ENCODE measurements at regions not wholly inside any gene's neighbourhood (a gene's known extent, or its start where the extent isn't known, plus 50 kb on each side); places are given as distances from the start of the nearest gene placed in this dataset.
"Not testable (repeated sequence)": the region's sequence is repeated elsewhere in the genome, so short reads cannot be mapped to it uniquely, and the experiment has no call there.

GRCh38 chr4:67412153-67412712 is 133.1 kb downstream of the CENPC start:
- not testable (repeated sequence) for DNase-seq (ENCODE audit: low read depth); H3K4me3 ChIP-seq (ENCODE audit: low read depth, low read length)

DNA sequence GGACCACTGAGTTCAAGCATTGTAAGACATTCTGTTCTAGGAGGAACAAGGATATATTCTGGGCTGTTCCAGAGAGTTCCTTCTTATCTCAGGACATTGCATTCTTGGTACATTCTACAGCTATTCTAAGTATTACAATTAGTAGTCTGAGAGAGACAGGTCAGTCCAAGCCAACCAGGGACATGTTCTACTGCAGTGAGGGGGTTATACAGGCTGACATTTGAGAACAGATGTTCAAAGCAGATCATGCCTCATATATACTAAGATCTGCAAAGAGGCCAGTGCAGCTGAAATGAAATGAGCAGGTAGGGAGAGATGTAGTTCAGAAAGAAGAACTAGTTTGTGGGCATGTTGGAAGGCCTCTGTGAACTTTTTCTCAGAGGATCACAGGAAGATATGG is 142.0 kb downstream of the CENPC start:
- no peak overlapping the region for H3K4me3 ChIP-seq (ENCODE audit: low read depth, low read length)
- TF ChIP-seq, protein P1, sequence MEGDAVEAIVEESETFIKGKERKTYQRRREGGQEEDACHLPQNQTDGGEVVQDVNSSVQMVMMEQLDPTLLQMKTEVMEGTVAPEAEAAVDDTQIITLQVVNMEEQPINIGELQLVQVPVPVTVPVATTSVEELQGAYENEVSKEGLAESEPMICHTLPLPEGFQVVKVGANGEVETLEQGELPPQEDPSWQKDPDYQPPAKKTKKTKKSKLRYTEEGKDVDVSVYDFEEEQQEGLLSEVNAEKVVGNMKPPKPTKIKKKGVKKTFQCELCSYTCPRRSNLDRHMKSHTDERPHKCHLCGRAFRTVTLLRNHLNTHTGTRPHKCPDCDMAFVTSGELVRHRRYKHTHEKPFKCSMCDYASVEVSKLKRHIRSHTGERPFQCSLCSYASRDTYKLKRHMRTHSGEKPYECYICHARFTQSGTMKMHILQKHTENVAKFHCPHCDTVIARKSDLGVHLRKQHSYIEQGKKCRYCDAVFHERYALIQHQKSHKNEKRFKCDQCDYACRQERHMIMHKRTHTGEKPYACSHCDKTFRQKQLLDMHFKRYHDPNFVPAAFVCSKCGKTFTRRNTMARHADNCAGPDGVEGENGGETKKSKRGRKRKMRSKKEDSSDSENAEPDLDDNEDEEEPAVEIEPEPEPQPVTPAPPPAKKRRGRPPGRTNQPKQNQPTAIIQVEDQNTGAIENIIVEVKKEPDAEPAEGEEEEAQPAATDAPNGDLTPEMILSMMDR (IDR thresholded peaks at IDR 0.05; ENCODE audit: insufficient read depth, low read length) = no peak
- DNase-seq (ENCODE audit: low read depth) = no peak

GRCh38 chr4:67401902-67402301 is 143.4 kb downstream of the CENPC start:
- TF ChIP-seq, protein P1 (IDR thresholded peaks at IDR 0.05; ENCODE audit: insufficient read depth, low read length) = no peak
- H3K4me3 ChIP-seq (ENCODE audit: low read depth, low read length) = no peak overlapping the region
- DNase-seq (ENCODE audit: low read depth) = no peak

GRCh38 chr4:67397931-67398330 is 147.4 kb downstream of the CENPC start:
- H3K4me3 ChIP-seq (ENCODE audit: low read depth, low read length) = no peak overlapping the region
- TF ChIP-seq, protein P1 (IDR thresholded peaks at IDR 0.05; ENCODE audit: insufficient read depth, low read length) = no peak
- DNase-seq (ENCODE audit: low read depth) = no peak

DNA sequence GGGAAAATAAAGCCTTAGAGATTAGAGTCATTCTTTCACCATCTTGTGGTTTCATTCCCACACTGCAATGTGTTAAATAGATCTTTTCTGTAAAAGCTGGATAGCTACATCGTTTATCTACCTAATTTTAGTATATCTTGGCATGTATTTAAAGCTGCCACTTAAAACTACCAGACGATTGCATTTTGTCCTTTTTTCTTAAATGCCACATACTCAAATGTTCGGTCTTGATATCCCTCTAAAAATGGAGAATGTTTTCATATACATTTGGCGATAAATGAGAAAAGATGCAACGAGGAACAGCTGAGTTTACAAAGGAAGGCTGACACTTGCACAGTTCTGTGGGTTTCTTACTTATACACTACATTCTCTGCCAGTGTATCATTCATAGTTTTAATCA is 148.3 kb downstream of the CENPC start:
- DNase-seq (ENCODE audit: low read depth) = no peak
- H3K4me3 ChIP-seq (ENCODE audit: low read depth, low read length) = no peak overlapping the region
- TF ChIP-seq, protein P1 (IDR thresholded peaks at IDR 0.05; ENCODE audit: insufficient read depth, low read length) = no peak

DNA sequence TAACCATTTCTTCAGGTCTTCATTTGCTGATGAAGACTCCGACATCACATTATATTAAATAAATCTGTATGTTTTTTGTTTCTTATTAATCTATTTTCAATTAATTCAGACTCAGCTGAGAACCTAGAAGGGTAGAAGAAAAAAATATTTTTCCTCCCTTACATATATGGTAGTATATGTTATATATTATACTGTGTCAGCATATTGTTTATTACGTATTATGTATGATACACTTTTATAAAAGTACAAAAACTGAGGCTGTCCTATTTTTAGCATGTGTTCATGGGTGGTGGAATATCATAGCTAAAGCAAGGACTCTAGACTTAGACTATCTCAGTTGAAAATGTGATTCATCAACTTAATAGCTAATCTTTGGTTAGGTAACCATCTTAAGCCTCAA is 149.3 kb downstream of the CENPC start:
- H3K4me3 ChIP-seq (ENCODE audit: low read depth, low read length) = no peak overlapping the region
- TF ChIP-seq, protein P1 (IDR thresholded peaks at IDR 0.05; ENCODE audit: insufficient read depth, low read length) = no peak
- no peak for DNase-seq (ENCODE audit: low read depth)

- no peak overlapping the region for H3K4me3 ChIP-seq (ENCODE audit: low read depth, low read length)
- TF ChIP-seq, protein P1 (IDR thresholded peaks at IDR 0.05; ENCODE audit: insufficient read depth, low read length) = no peak
- no peak for DNase-seq (ENCODE audit: low read depth)
These were observed 150.4 kb downstream of the CENPC start for GRCh38 chr4:67394879-67395278.

All from fibroblast of the aortic adventitia (primary cell).